Smooth muscle cell (in vitro differentiated cells): ENCODE measurements at regions not wholly inside any gene's neighbourhood (a gene's known extent, or its start where the extent isn't known, plus 50 kb on each side); places are given as distances from the start of the nearest gene placed in this dataset.

Source experiments
- DNase-seq: peaks from one replicate; lab custom pipeline; 2025; ENCODE audit not compliant: unreplicated experiment; lab: John Stamatoyannopoulos, UW
- H2AFZ ChIP-seq: fragments of 200-600 bp; sonication (generic); 2 replicates; pipeline ENCODE4 v1.6.0; 2016; ENCODE audit warnings: antibody characterized with exemption, low read depth, mild to moderate bottlenecking
- H3F3A ChIP-seq: fragments of 200-600 bp; sonication (generic); 2 replicates; pipeline ENCODE4 v1.6.0; 2017; ENCODE audit warnings: antibody characterized with exemption, low read depth
- H3K27ac ChIP-seq: fragments of 200-600 bp; sonication (generic); 2 replicates; pipeline ENCODE4 v1.5.1; 2016; ENCODE audit warnings: low read depth, mild to moderate bottlenecking
- H3K27me3 ChIP-seq: fragments of 200-600 bp; sonication (generic); 2 replicates; pipeline ENCODE4 v1.6.1; 2016; ENCODE audit warnings: low read depth, mild to moderate bottlenecking
- H3K36me3 ChIP-seq: fragments of 200-600 bp; sonication (generic); 2 replicates; pipeline ENCODE4 v1.5.1; 2016; ENCODE audit warnings: low read depth
- H3K4me1 ChIP-seq: fragments of 200-600 bp; sonication (generic); 2 replicates; pipeline ENCODE4 v1.5.1; 2016; ENCODE audit warnings: low read depth
- H3K4me2 ChIP-seq: fragments of 200-600 bp; sonication (generic); 2 replicates; pipeline ENCODE4 v1.6.0; 2016; ENCODE audit warnings: mild to moderate bottlenecking
- H3K4me3 ChIP-seq: fragments of 200-600 bp; sonication (generic); 2 replicates; pipeline ENCODE4 v1.5.1; 2016; ENCODE audit warnings: mild to moderate bottlenecking
- H3K79me2 ChIP-seq: fragments of 200-600 bp; sonication (generic); 2 replicates; pipeline ENCODE4 v1.6.0; 2016; ENCODE audit warnings: low read depth, mild to moderate bottlenecking
- H3K9ac ChIP-seq: fragments of 200-600 bp; sonication (generic); 2 replicates; pipeline ENCODE4 v1.6.0; 2016; ENCODE audit warnings: low read depth
- H3K9me3 ChIP-seq: fragments of 200-600 bp; sonication (generic); replicated peaks from 2 replicates; pipeline ENCODE4 v1.5.1; 2016; ENCODE audit warnings: low read depth
- H4K20me1 ChIP-seq: fragments of 200-600 bp; sonication (generic); 2 replicates; pipeline ENCODE4 v1.6.0; 2016; ENCODE audit warnings: low read depth
- WGBS: methylation state at CpG from one replicate; pipeline ENCODE4 v1.1.7; 2016; ENCODE audit warnings: low lambda C conversion rate; 5-methylcytosine and 5-hydroxymethylcytosine counted together
- TF ChIP-seq, protein P1 (sequence below): fragments of 200-600 bp; sonication (generic); IDR thresholded peaks from 2 replicates; pipeline ENCODE4 v1.5.1; 2017; ENCODE audit warnings: borderline replicate concordance, mild to moderate bottlenecking, antibody characterized with exemption; ENCODE audit not compliant: insufficient read depth, poor library complexity, severe bottlenecking

DNA sequence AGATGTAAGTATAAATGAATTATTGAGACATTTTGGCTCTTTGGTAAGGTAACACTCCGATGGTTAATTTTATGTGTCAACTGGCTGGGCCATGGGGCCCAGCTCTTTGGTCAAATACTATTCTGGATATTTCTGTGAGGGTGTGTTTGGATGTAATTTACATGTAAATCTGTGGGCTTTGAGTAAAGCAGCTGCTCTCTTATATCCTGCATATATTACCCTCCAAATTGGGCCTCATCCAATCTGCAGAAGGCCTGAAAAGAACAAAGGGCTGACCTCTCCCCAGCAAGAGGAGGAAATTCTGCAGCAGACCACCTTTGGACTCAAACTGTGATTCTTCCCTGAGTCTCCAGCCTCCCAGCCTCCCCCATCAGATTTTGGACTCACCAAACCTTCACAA is 464.1 kb downstream of the PLCL1 start:
- no peak overlapping the region for H3K4me2 ChIP-seq
- H3K27ac ChIP-seq, result no peak overlapping the region
- H3K4me1 ChIP-seq, result peaks cover 4% of the 10 kb centered on the region
- no peak overlapping the region for H3K9ac ChIP-seq
- no peak for DNase-seq
- WGBS, result 92% methylated on average over 1 of the region's 1 CpG
- TF ChIP-seq, protein P1, sequence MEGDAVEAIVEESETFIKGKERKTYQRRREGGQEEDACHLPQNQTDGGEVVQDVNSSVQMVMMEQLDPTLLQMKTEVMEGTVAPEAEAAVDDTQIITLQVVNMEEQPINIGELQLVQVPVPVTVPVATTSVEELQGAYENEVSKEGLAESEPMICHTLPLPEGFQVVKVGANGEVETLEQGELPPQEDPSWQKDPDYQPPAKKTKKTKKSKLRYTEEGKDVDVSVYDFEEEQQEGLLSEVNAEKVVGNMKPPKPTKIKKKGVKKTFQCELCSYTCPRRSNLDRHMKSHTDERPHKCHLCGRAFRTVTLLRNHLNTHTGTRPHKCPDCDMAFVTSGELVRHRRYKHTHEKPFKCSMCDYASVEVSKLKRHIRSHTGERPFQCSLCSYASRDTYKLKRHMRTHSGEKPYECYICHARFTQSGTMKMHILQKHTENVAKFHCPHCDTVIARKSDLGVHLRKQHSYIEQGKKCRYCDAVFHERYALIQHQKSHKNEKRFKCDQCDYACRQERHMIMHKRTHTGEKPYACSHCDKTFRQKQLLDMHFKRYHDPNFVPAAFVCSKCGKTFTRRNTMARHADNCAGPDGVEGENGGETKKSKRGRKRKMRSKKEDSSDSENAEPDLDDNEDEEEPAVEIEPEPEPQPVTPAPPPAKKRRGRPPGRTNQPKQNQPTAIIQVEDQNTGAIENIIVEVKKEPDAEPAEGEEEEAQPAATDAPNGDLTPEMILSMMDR, result no peak
- no peaks in the 10 kb centered on the region for H3F3A ChIP-seq
- peaks cover 4% of the 10 kb centered on the region for H3K27me3 ChIP-seq
- H2AFZ ChIP-seq, result no peak overlapping the region
- no peaks in the 10 kb centered on the region for H3K9me3 ChIP-seq
- H3K79me2 ChIP-seq, result no peaks in the 10 kb centered on the region
- H3K36me3 ChIP-seq, result no peaks in the 10 kb centered on the region
- no peak overlapping the region for H3K4me3 ChIP-seq
- no peaks in the 10 kb centered on the region for H4K20me1 ChIP-seq

DNA sequence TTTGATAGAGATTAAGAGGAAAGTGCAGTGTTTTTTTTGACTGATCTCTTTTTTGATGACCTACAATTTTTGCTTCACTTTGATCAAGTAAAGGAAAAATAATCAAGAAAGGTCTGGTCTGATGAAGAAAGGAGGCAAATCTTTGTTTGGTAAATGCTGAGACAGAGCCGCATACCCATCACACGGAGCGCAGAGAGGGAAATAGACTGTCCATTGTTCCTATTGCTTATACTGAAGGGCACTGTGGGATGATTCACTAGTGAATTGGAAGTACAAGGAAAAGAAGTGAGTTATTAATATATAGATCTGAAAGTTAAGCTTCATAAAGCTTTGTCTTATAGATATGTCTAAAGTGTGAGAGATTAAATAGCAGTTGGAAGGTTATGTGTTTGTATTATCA is 455.1 kb downstream of the PLCL1 start:
- Histone ChIP-seq H3K4me3 (no peak overlapping the region), H3K27me3 (peaks cover 54% of the 10 kb centered on the region), H2AFZ (no peak overlapping the region), H3K9me3 (no peaks in the 10 kb centered on the region), H3K79me2 (no peaks in the 10 kb centered on the region), H3K9ac (no peak overlapping the region), H3K4me1 (no peaks in the 10 kb centered on the region), H3F3A (no peaks in the 10 kb centered on the region), H3K36me3 (no peaks in the 10 kb centered on the region), H4K20me1 (no peaks in the 10 kb centered on the region), H3K4me2 (no peak overlapping the region), H3K27ac (no peak overlapping the region)
- 92% methylated on average over 3 of the region's 3 CpGs for WGBS
- DNase-seq, result no peak
- TF ChIP-seq, protein P1, result no peak

- no peaks in the 10 kb centered on the region for H3K36me3 ChIP-seq
- no peaks in the 10 kb centered on the region for H3K79me2 ChIP-seq
- peaks cover 43% of the 10 kb centered on the region for H3K27me3 ChIP-seq
- no peak overlapping the region for H3K27ac ChIP-seq
- H3K4me2 ChIP-seq, result no peak overlapping the region
- DNase-seq, result no peak
- H4K20me1 ChIP-seq, result no peaks in the 10 kb centered on the region
- no peak overlapping the region for H3K9ac ChIP-seq
- TF ChIP-seq, protein P1, result no peak
- no peaks in the 10 kb centered on the region for H3F3A ChIP-seq
- H3K9me3 ChIP-seq, result no peaks in the 10 kb centered on the region
- no peak overlapping the region for H2AFZ ChIP-seq
- H3K4me1 ChIP-seq, result no peaks in the 10 kb centered on the region
- WGBS, result 88% methylated on average over 5 of the region's 5 CpGs
- H3K4me3 ChIP-seq, result no peak overlapping the region
These were observed 450.2 kb downstream of the PLCL1 start for GRCh38 chr2:198254536-198255090.

GRCh38 chr2:198253995-198254394 is 449.6 kb downstream of the PLCL1 start:
- peaks cover 37% of the 10 kb centered on the region for H3K27me3 ChIP-seq
- H3K9me3 ChIP-seq, result no peaks in the 10 kb centered on the region
- no peaks in the 10 kb centered on the region for H4K20me1 ChIP-seq
- no peak overlapping the region for H3K9ac ChIP-seq
- TF ChIP-seq, protein P1, result no peak
- H2AFZ ChIP-seq, result no peak overlapping the region
- H3K4me1 ChIP-seq, result no peaks in the 10 kb centered on the region
- H3K79me2 ChIP-seq, result no peaks in the 10 kb centered on the region
- H3F3A ChIP-seq, result no peaks in the 10 kb centered on the region
- DNase-seq, result no peak
- no peak overlapping the region for H3K4me3 ChIP-seq
- H3K36me3 ChIP-seq, result no peaks in the 10 kb centered on the region
- H3K4me2 ChIP-seq, result no peak overlapping the region
- no peak overlapping the region for H3K27ac ChIP-seq
